NCI-H1105 (cell line): ENCODE measurements at regions not wholly inside any gene's neighbourhood (a gene's known extent, or its start where the extent isn't known, plus 50 kb on each side); places are given as distances from the start of the nearest gene placed in this dataset.
"Not testable (repeated sequence)": the region's sequence is repeated elsewhere in the genome, so short reads cannot be mapped to it uniquely, and the experiment has no call there.

Experiments
- DNase-seq: peaks from one replicate; lab custom pipeline; 2025; lab: John Stamatoyannopoulos, UW

DNA sequence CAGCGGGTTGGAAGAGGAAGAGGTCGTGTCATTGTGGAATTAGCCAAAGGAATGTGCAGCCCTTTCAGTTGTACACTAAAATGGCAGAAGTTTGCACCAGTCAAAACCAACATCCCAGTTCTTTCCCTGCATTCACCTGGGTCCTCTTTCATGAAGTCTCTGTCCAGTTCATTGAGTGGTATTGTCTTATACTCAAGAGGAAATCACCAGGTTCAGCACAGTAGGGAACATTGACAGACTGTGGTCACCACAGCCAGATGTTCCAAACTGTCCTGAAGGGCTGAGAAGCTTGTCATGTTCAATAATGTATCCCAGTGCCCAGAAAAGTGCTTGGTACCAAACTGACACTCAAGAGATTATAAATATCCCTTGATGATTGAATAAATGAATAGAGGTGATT lies 131.6 kb downstream of the GLUL start:
- DNase-seq = no peak

DNA sequence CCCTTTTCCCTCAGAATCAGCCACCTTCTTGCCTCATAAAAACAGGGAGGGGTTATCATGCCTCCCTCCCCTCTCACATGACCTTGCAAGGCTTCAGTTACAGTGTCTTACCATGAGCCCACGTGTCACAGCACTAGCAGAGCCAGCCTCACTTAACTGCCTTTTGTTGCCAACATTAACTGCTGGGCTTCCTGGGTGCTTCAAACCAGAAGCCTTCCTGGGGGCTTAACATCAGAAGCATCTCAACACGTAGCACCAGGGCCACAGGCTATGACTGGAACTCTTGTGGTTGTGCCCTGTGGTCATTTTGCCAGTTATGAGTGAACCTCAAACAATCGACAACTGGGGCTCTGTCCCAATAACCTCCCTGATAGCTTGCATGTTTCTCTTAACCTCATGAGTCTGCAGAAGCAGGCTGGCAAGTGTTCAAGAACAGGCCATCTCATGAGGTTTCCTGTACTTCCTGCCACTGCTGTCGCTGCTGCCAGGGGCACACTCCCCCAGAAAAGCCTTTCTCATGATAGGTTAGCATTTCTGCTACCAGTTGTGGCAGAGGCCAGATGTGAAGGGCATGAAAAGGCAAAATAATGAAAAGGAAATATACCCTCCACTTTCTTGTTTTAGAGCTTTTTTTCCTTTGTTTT lies 132.2 kb downstream of the GLUL start:
- no peak for DNase-seq

DNA sequence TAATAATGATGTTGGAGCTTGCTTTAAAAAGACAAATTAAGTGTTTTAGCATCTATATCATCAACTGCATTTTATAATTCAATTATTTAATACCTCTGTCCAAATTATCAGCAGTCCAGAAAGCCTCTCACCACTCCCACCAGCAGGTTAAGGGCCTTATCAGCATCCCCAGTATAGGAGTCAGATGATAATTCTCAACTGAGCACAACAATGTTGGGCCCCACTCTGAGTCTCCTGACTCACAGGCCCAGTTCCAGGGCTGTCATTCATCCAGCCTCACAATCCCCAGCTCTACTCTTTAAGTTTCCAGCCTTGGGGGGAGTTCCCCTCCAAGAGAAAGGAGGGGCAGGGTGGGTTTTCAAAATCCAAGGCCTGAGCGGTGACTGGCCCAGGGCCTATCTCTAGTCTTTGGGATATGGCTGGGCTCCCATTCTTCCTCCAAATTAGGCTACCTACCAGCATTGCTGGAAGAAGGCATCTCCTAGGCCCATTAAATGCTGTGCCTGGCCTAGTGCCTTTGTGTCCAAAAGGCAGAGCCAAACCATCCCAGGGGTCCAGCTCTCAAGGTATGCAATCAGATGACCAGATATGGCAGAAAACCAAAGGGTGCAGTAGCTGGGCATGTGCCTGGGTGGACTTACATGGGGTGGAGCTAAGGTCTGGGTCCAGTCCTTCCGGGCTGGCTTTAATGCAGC lies 134.1 kb downstream of the GLUL start:
- DNase-seq = no peak

DNA sequence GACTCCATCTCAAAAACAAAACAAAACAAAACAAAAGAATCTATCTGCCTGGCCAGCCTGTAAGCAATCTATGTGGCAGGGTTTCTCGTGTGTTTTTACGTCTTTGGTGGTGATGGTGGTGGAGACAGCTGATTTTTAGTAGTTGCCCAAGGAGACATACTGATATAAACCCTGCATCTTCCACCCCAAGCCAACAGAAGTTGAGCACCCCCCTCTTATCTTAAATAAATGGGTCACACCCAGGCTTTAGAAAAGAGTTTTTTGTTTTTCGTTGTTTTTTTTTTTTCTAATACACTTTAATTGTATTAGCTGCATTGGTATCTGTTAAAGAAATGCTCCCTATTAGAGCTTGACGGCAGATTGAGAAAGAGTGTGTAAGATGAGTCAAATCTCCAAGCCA lies 134.7 kb downstream of the GLUL start:
- DNase-seq = no peak

DNA sequence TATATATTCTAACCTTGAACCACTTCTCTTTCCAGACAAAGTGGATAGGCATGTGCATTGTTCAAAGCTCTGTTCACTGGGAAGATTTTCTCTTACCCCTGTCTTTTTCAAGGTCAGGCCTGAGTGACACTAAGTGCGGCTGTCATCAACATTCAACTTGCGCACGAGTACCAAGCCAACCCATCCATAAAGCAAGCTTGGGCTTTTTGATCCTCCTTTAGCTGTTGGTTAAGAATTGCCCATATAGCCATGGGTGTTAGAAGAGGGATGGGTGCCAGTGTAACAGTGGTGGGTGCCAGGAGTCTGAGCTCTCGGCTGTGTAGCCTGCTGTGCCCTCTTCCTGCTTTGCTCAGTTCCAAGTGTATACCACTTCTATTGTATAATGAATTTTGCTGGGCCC lies 136.1 kb downstream of the GLUL start:
- no peak for DNase-seq

DNA sequence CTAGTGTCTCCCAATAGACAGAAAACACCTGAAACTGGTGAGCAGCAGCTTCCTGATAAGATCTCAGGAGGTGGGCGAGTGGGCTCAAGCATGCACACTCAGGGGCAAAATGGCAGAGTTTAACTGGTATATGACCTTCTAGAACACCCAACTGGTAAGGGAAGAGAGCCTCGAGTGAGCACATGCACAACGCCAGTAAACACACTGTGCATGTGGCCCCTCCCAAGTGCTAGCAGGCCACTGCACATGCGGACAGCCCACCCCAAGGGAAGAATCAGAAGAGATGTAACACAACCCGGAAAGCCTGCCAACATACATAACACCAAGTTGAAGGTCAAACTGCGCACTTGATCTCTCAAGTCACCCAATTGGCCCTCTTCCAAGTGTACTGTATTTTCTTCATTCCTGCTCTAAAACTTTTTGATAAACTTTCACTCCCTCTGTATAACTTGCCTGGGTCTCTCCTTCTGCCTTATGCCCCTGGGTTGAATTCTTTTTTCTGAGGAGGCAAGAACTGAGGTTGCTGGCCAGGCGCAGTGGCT lies 138.2 kb downstream of the GLUL start:
- DNase-seq = no peak

DNA sequence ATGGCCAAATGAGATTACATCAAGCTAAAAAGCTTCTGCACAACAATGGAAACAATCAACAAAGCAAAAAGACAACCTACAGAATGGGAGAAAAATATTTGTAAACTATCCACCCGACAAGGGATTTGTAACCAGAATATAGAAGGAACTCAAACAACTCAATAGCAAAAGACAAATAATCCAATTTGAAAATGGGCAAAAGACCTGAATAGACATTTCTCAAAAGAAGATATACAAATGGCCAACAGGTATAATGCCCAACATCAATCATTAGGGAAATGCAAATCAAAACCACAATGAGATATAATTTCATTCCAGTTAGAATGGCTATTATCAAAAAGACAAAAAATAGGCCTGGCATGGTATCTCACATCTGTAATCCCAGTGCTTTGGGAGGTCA lies 140.0 kb downstream of the GLUL start:
- DNase-seq = no peak

DNA sequence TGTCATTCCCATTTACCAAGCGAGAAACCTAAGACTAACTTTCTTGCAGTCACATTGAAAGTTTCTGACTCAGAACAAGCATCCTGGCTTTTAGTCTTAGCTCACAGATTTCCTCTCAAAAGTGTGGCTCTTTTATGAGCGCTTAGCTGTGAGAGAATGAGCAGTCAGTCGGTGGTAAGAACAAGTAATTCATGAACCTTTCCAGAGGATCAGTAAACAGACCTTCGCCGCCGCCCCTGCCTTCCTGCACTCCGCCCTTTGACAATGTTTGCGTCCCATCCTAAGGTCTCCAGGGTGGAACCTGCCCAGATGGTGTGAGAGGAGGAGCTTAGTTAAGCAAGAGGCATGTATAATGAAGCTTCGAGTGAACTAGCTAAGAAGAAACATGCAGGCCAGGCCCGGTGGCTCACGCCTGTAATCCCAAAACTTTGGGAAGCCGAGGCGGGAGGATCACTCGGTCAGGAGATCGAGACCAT lies 142.4 kb downstream of the GLUL start:
- no peak for DNase-seq

DNA sequence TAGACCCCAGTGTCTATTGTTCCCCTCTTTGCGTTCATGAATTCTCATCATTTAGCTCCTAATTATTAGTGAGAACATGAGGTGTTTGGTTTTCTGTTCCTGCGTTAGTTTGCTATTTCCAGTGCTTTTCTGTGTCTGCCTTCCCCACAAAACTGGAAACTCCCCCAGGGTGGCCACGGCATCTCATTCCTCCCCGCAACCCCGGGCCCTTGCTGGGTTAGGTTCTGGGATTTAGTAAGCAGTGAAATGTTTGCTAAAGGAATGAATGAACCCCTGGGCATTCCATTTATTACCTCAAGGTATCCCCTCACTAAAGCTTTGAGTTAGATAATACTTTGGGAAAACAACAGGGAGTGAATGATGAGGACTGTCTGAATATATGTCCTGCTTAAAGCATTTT lies 142.9 kb downstream of the GLUL start:
- DNase-seq = no peak

DNA sequence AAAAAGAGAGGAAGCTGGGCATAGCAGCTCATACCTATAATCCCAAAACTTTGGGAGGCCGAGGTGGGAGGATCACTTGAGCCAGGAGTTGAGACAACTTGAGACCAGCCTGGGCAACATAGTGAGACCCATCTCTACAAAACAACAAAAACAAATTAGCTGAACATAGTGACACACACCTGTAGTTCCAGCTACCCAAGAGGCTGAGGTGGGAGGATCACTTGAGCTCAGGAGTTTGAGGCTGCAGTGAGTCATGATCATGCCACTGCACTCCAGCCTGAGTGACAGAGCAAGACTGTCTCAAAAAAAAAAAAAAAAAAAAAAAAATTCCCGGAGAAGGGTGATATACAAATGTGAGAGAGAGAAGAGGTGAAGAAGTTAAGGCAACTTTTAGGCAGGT lies 143.8 kb downstream of the GLUL start:
- not testable (repeated sequence) for DNase-seq

DNA sequence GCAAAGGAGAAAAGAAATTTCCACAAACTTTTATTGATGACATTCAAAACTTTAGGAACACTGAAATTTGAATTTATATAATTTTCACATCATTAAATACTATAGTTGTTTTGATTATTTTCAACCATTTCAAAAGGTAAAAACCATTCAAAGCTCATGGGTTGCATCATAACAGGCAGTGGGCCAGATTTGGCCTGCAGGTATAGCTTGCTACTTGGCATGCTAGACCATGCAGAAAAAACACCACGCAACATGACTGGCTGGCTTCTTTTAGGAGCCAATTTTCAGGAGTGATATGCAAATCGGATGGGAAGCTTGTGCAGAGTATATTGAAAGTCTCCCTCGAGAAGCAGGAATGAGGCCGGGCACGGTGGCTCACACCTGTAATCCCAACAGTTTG lies 144.8 kb downstream of the GLUL start:
- no peak for DNase-seq

DNA sequence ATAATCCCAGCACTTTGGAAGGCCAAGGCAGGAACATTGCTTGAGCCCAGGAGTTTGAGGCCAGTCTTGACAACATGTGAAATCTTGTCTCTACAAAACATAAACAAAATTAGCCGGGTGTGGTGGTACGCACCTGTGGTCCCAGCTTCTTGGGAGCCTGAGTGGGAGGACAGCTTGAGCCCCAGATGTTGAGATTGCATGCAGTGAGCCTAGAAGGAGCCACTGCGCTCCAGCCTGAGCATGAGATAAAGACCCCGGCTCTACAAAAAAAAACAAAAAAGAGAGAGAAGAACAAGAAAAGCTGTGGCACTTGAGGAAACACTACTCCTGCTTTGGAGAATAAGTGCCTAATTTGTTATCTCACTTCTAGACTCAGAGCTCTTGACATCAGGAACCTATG lies 146.6 kb downstream of the GLUL start:
- DNase-seq = no peak

DNA sequence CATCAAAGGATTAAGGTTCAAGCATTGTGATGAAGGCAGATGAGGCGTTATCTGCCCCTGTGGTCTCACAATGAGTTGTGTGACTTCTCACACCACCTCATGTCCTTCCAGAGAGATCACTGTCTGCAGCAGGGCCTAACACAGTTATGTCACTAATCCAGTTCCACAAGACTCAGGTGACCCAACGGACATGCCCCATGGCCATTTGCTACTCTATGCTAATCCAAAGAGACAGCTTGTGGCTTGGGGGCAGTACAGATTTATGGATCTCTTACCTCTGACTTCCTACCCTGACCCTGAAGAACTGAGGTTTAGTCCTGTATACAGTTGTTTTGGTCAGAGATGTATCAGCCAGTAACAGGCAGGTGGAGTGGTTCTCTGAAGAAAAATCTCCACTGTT lies 147.1 kb downstream of the GLUL start:
- DNase-seq = no peak

DNA sequence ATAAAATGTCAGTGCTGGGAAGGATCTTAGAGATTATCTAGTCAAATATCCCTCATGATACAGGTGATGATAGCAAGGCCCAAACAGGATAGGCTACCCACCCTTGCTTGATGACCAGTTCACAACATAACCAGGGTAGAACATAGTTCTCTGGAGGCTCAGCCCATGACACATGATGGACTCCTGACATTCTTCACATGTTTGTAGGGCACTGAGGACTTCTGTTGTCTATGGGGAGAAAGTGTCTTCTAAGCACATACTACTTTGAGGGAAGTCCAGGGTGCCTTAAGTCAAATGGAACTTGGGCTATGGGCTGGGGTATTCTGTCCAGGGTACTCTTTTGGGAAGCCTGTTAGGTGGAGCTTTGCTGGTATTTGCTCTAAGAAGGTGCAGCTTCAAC lies 148.9 kb downstream of the GLUL start:
- no peak for DNase-seq

DNA sequence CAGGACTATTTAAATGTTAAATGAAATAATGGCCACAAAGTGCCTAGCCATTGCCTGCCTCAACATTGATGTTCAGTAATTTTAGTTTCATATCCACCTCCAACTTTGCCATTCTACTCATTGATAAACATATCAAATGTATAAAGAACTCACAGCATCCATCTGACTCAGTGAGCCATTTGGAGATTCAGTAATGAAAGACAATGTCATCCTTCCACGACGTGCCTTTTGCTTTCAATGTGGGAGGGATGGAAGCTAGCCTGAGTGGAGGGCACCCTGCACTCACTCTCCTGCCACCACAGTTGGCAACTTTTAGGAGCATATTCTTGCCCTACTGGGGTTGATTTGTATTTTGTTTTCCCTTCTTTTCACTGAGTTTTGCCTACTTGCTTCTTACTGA lies 151.5 kb downstream of the GLUL start:
- DNase-seq = no peak

DNA sequence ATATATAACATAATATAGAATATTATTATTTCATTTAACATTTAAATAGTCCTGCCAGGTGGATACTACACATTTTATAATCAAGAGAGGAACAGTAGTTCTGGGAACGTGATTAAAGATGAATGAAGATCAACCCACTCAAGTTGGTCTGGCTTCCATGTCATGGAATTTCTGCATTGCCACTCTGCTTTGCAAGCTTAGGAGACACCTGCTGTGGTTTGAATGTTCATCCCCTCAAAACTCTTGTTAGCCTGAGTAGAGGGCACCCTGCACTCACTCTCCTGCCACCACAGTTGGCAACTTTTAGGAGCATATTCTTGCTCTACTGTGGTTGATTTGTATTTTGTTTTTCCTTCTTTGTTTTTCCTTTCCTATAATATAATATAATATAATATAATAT lies 153.2 kb downstream of the GLUL start:
- no peak for DNase-seq

DNA sequence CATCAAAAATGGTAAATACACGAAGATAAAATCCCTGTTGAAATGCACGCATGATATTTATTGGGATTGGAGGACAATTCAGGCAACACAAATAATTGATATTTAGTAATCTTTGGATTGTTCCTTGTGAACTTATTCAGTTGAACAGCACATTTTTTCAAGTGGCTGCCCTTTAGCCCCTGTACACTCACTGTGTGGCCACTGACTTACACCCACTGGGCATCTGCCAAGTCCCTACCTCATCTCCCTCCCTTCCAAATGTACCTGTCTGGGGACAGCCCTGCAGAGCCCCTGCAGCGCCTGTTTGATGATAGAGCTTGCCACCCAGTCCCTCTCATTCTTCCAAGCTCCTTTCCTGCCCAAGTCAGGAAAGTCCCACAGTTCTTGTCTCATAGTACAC lies 154.3 kb downstream of the GLUL start:
- DNase-seq = no peak

DNA sequence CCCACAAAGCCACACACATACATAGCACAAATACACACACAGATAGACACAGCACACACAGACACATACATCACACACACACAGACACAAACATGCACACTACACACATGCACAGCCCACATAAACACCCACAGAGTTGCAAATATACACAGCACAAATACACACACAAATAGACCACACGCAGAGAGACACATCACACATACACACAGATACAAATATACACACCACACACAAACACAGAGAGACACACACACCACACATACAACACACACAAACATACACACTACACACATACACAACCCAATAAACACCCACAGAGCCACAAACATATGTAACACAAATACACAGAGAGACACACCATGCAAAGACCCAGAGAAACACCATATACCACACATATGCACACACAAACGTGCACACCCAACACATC lies 154.9 kb downstream of the GLUL start:
- no peak for DNase-seq

DNA sequence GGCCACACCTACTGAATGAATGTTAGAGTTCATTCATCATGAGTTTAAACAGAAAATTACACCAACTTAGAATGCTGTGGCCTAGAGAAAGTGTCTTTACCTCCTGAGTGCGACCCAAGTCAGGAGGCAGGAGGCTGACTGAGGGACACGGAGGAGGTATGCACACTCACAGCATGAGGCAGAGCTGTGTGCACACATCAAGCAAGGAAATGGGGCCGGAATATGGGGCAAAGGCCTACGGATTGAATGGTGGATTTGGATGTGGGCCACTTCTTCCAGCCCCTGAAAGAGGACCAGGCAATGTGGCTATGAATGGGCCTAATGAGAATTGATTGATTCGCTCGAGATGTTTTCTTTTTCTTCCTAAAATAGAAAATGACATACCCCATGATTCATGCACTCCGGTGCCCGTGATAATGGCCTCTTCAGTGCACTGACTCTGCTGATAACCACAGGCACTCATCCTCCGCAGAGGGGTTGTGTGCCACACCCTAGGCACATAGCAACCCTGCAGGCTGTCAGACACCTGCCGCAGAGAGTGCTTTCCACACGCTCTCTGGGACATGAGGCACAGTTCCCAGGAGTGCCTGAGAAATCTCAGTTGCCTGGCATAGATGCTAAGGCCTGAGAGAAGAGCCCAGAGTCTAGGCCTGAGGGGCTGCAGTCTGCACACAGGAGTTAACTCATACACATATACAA lies 155.5 kb downstream of the GLUL start:
- peak; percentile 35 for DNase-seq

DNA sequence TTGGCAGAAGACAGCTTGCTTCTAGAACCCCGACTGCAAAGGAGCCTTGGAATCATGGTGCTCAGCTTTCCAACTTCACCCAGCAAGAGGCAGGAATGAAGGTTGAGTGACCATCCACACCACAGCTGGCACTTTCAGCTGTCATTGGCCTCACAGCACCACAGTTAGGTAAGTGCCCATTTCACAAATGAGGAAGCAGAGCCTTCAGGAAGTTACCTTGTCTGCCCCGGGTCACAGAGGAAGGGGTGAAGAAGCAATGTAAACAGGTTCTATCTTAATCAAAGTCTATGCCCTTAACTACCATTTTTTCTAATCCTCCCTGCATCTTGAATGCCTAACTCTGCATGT lies 156.0 kb downstream of the GLUL start:
- DNase-seq = no peak

DNA sequence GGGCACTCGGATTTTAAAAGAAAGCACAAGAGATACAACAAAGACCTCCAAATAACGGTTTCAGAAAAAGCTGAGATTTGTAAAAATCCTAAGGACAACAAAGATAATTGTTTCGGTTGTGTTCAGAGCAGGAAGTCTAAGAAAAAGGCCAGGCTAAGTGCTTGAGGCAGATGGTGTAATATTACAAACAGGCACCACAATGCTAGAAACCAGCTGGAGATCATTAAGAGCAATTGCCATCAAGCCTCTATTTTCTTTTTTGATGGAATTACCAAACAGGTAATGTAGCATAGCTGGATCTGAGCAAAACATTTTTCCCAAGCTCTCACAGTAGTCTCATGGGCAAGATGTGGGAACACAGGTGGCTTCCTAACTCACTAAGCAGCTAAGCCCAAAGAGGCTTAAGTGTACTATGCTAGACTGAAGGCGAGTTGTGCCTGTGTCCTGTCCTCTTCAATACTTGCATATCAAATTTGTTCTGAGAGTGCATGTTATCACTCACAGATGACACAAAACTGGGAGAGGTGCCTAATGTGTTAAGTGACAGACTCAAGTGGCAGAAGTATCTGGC lies 161.6 kb downstream of the GLUL start:
- DNase-seq = peak; percentile 71

DNA sequence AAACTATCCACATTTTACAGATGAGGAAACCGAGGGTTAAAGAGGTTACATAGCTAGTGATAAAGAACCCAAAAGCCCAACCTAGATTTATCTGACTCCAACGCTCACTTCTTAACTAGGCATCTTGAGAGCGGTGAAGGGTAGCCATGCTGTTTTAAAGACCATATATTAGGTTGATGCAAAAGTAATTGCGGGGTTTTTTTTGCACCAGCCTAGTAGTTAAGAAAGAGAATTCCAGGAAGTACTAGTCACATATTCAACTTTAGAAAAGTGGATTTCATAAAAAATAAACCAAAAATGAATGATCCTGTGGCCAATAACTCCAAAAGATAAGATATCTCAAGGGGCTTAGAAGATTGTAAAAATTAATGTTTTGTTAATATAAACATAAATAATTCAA lies 162.1 kb downstream of the GLUL start:
- DNase-seq = no peak
